Thyroid gland (tissue), 4 donors: ENCODE measurements at regions not wholly inside any gene's neighbourhood (a gene's known extent, or its start where the extent isn't known, plus 50 kb on each side); places are given as distances from the start of the nearest gene placed in this dataset.

Source experiments
- DNase-seq, 2 donors: peaks; one replicate each; pipeline ENCODE4 v3.0.0-alpha.2; 2019
- H3K27ac ChIP-seq, 3 donors: fragments of 200-600 bp; sonication (generic); 1 replicate in 2 of 3; 2 replicates in 1 of 3; pipeline ENCODE4 v1.5.1; 2016 to 2019; ENCODE audit warnings: mild to moderate bottlenecking in 1 of 3, moderate library complexity in 1 of 3
- H3K27me3 ChIP-seq: fragments of 200-600 bp; sonication (generic); one replicate; pipeline ENCODE4 v1.5.1; 2019
- H3K36me3 ChIP-seq, 2 donors: fragments of 200-600 bp; sonication (generic); one replicate each; pipeline ENCODE4 v1.5.1; 2016 to 2019
- H3K4me1 ChIP-seq, 2 donors: fragments of 200-600 bp; sonication (generic); one replicate each; pipeline ENCODE4 v1.5.1; 2017 to 2019
- H3K4me3 ChIP-seq, 3 donors: fragments of 200-600 bp; sonication (generic); replicated peaks in 1 of 3; 1 replicate in 2 of 3; 2 replicates in 1 of 3; pipeline ENCODE4 v1.5.1; 2016; ENCODE audit warnings: mild to moderate bottlenecking in 1 of 3
- H3K9me3 ChIP-seq: fragments of 200-600 bp; sonication (generic); one replicate; pipeline ENCODE4 v1.5.1; 2017
- CTCF ChIP-seq, 6 experiments: fragments of 200-600 bp in 3 of 6; fragments of 450-650 bp in 3 of 6; sonication (generic) in 3 of 6; IDR thresholded peaks; one replicate each; pipeline ENCODE4 v1.5.1; 2016 to 2019; ENCODE audit warnings: antibody characterized with exemption in 6 of 6, mild to moderate bottlenecking in 2 of 6, inconsistent platforms in 1 of 6, moderate library complexity in 1 of 6
- POLR2A ChIP-seq, 2 donors: fragments of 450-650 bp; IDR thresholded peaks; one replicate each; pipeline ENCODE4 v1.6.1; 2017; ENCODE audit warnings: antibody characterized with exemption in 2 of 2, mild to moderate bottlenecking in 2 of 2, moderate library complexity in 1 of 2
- WGBS, 2 donors: methylation state at CpG; one replicate each; pipeline ENCODE4 v1.1.5; 2017; 5-methylcytosine and 5-hydroxymethylcytosine counted together
- intact Hi-C: fragments of 100-400 bp; cut with DNase I; formaldehyde crosslinking; loops from one replicate; pipeline ENCODE4 v1.15.1; 2023

- no peak overlapping the region for H3K4me3 ChIP-seq
- H3K27ac ChIP-seq, result no peak overlapping the region
- no peak for DNase-seq
- H3K9me3 ChIP-seq, result no peaks in the 10 kb centered on the region
- no peak for TF ChIP-seq POLR2A (IDR thresholded peaks at IDR 0.05)
- TF ChIP-seq CTCF (IDR thresholded peaks at IDR 0.05), result no peak
- H3K27me3 ChIP-seq, result no peaks in the 10 kb centered on the region
- H3K36me3 ChIP-seq, result no peaks in the 10 kb centered on the region
- intact Hi-C loops, result no loop called here
- no peaks in the 10 kb centered on the region for H3K4me1 ChIP-seq
- WGBS, 2 donors, result 75 to 86% methylated on average over 7 of the region's 7 CpGs
Measured at GRCh38 chr10:100622946-100623345, 87.2 kb downstream of the HIF1AN start.

GRCh38 chr10:100623521-100624230, 87.9 kb downstream of the HIF1AN start:
- Histone ChIP-seq H3K27me3 (no peaks in the 10 kb centered on the region), H3K36me3 (no peaks in the 10 kb centered on the region), H3K4me3 (no peak overlapping the region), H3K27ac (no peak overlapping the region), H3K4me1 (no peaks in the 10 kb centered on the region), H3K9me3 (no peaks in the 10 kb centered on the region)
- 41 to 60% methylated on average over 12 of the region's 12 CpGs for WGBS, 2 donors
- intact Hi-C loops, result no loop called here
- TF ChIP-seq POLR2A (IDR thresholded peaks at IDR 0.05) (no peak), CTCF (IDR thresholded peaks at IDR 0.05) (no peak)
- no peak for DNase-seq

- H3K4me1 ChIP-seq, result no peaks in the 10 kb centered on the region
- no peak overlapping the region for H3K4me3 ChIP-seq
- no peak overlapping the region for H3K27ac ChIP-seq
- 66 to 72% methylated on average over 6 to 8 of the region's 8 CpGs for WGBS, 2 donors
- no peaks in the 10 kb centered on the region for H3K27me3 ChIP-seq
- TF ChIP-seq POLR2A (IDR thresholded peaks at IDR 0.05) (no peak), CTCF (IDR thresholded peaks at IDR 0.05) (no peak)
- no peaks in the 10 kb centered on the region for H3K36me3 ChIP-seq
- intact Hi-C loops, result no loop called here
- no peaks in the 10 kb centered on the region for H3K9me3 ChIP-seq
- no peak for DNase-seq
Measured at GRCh38 chr10:100624298-100624697, 88.6 kb downstream of the HIF1AN start.

GRCh38 chr10:100625816-100626215, 90.1 kb downstream of the HIF1AN start:
- Histone ChIP-seq H3K4me1 (no peaks in the 10 kb centered on the region), H3K27ac (no peak overlapping the region), H3K27me3 (no peaks in the 10 kb centered on the region), H3K36me3 (no peaks in the 10 kb centered on the region), H3K9me3 (no peaks in the 10 kb centered on the region), H3K4me3 (no peak overlapping the region)
- intact Hi-C loops, result no loop called here
- TF ChIP-seq POLR2A (IDR thresholded peaks at IDR 0.05) (no peak), CTCF (IDR thresholded peaks at IDR 0.05) (no peak)
- no peak for DNase-seq
- 14 to 19% methylated on average over 8 of the region's 8 CpGs for WGBS, 2 donors

GRCh38 chr10:100628061-100628460, 92.3 kb downstream of the HIF1AN start:
- intact Hi-C loops, result no loop called here
- Histone ChIP-seq H3K9me3 (no peaks in the 10 kb centered on the region), H3K27ac (no peak overlapping the region), H3K4me1 (no peaks in the 10 kb centered on the region), H3K4me3 (no peak overlapping the region), H3K27me3 (no peaks in the 10 kb centered on the region), H3K36me3 (no peaks in the 10 kb centered on the region)
- WGBS, 2 donors, result 81 to 84% methylated on average over 10 of the region's 10 CpGs
- TF ChIP-seq POLR2A (IDR thresholded peaks at IDR 0.05), result no peak
- TF ChIP-seq CTCF (IDR thresholded peaks at IDR 0.05), result no peak
- DNase-seq, result no peak
